Chondrocyte (in vitro differentiated cells): ENCODE measurements at regions not wholly inside any gene's neighbourhood (a gene's known extent, or its start where the extent isn't known, plus 50 kb on each side); places are given as distances from the start of the nearest gene placed in this dataset.
"Not testable (repeated sequence)": the region's sequence is repeated elsewhere in the genome, so short reads cannot be mapped to it uniquely, and the experiment has no call there.

Experiments
- DNase-seq: peaks from one replicate; pipeline ENCODE4 v3.0.0; 2021; ENCODE audit warnings: mixed read lengths, low spot score
- H3K27ac Mint-ChIP-seq: one replicate; pipeline ENCODE4 v1.8.0; 2021; ENCODE audit warnings: mild to moderate bottlenecking, moderate library complexity, mixed read lengths; ENCODE audit not compliant: unreplicated experiment
- H3K27me3 Mint-ChIP-seq: 2 replicates; pipeline ENCODE4 v1.8.0; 2021; ENCODE audit warnings: low read depth, mixed read lengths
- H3K36me3 Mint-ChIP-seq: 2 replicates; pipeline ENCODE4 v1.8.0; 2021; ENCODE audit warnings: low read depth, mixed read lengths
- H3K4me1 Mint-ChIP-seq: 2 replicates; pipeline ENCODE4 v1.8.0; 2021; ENCODE audit warnings: low read depth, mild to moderate bottlenecking, mixed read lengths
- H3K4me3 Mint-ChIP-seq: one replicate; pipeline ENCODE4 v1.8.0; 2021; ENCODE audit warnings: mild to moderate bottlenecking, moderate library complexity, mixed read lengths; ENCODE audit not compliant: unreplicated experiment
- H3K9me3 Mint-ChIP-seq: 2 replicates; pipeline ENCODE4 v1.8.0; 2021; ENCODE audit warnings: low read depth, mixed read lengths
- CTCF ChIP-seq: fragments of 200-600 bp; sonication (generic); IDR thresholded peaks from 2 replicates; pipeline ENCODE4 v1.5.0; 2021; ENCODE audit warnings: antibody characterized with exemption, mild to moderate bottlenecking, moderate library complexity

DNA sequence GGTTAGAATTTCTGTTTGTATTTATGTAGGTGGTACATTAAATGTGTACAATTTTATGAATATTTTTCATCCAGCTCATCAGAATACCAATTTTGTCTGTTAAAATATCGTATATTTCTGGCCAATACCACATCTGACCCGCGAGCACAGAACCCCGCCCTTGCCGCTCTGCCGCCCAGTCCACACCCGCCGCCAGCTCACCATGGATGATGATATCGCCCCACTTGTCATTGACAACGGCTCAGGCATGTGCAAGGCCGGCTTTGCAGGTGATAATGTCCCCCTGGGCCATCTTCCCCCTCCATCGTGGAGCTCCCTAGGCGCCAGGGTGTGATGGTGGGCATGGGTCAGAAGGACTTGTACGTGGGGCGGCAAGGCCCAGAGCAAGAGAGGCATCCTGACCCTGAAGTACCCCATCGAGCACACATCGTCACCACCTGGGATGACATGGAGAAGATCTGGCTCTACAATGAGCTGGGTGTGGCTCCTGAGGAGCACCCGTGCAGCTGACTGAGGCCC, 153.2 kb downstream of the CAVIN4 start:
- Mint-ChIP-seq H3K4me1 (no peaks in the 10 kb centered on the region), H3K27me3 (no peaks in the 10 kb centered on the region), H3K4me3 (no peak overlapping the region), H3K27ac (no peak overlapping the region), H3K9me3 (peaks cover 6% of the 10 kb centered on the region), H3K36me3 (no peaks in the 10 kb centered on the region)
- no peak for DNase-seq
- no peak for TF ChIP-seq CTCF

DNA sequence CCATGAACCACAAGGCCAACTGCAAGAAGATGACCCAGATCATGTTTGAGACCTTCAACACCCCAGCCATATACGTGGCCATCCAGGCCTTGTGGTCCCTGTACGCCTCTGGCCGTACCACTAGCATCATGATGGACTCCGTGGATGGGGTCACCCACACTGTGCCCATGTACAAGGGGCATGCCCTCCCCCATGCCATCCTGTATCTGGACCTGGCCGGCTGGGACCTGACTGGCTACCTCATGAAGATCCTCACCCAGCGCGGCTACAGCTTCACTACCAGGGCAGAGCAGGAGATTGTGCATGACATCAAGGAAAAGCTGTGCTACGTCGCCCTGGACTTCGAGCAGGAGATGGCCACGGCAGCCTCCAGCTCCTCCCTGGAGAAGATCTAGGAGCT, 153.7 kb downstream of the CAVIN4 start:
- Mint-ChIP-seq H3K4me1 (no peaks in the 10 kb centered on the region), H3K27me3 (no peaks in the 10 kb centered on the region), H3K4me3 (no peak overlapping the region), H3K27ac (no peak overlapping the region), H3K9me3 (peaks cover 6% of the 10 kb centered on the region), H3K36me3 (no peaks in the 10 kb centered on the region)
- DNase-seq = no peak
- no peak for TF ChIP-seq CTCF

DNA sequence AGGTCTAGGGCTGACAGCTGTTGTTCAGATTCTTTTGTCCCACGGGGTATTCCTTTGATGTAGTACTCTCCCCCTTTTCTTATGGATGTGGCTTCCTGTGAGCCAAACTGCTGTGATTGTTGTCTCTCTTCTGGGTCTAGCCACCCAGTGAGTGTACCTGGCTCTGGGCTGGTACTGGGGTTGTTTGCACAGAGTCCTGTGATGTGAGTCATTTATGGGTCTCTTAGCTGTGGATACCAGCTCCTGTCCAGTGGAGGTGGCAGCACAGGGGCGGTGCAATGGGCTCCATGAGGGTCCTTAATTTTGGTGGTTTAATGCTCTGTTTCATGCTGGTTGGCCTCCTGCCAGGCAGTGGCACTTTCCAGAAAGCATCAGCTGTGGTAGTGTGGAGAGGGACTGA, 161.3 kb downstream of the CAVIN4 start:
- peaks cover 22% of the 10 kb centered on the region for H3K9me3 Mint-ChIP-seq

GRCh38 chr9:100739666-100740065, 161.8 kb downstream of the CAVIN4 start:
- Mint-ChIP-seq H3K9me3 (peaks cover 26% of the 10 kb centered on the region), H3K36me3 (no peaks in the 10 kb centered on the region), H3K27ac (no peak overlapping the region), H3K4me1 (no peaks in the 10 kb centered on the region), H3K27me3 (no peaks in the 10 kb centered on the region), H3K4me3 (no peak overlapping the region)
- no peak for TF ChIP-seq CTCF
- no peak for DNase-seq

More for the DNA sequence above, 161.3 kb downstream of the CAVIN4 start:
- Mint-ChIP-seq H3K4me1 (no peaks in the 10 kb centered on the region), H3K27me3 (no peaks in the 10 kb centered on the region), H3K36me3 (no peaks in the 10 kb centered on the region), H3K4me3 (no peak overlapping the region), H3K27ac (no peak overlapping the region)
- no peak for TF ChIP-seq CTCF
- no peak for DNase-seq

GRCh38 chr9:100748930-100749329, 171.1 kb downstream of the CAVIN4 start:
- H3K4me1 Mint-ChIP-seq, H3K27ac Mint-ChIP-seq, H3K36me3 Mint-ChIP-seq, H3K27me3 Mint-ChIP-seq, H3K4me3 Mint-ChIP-seq, DNase-seq: not testable (repeated sequence)
- H3K9me3 Mint-ChIP-seq = peaks cover 30% of the 10 kb centered on the region

GRCh38 chr9:100756217-100756616, 178.3 kb downstream of the CAVIN4 start:
- H3K36me3 Mint-ChIP-seq = no peaks in the 10 kb centered on the region
- H3K9me3 Mint-ChIP-seq = no peaks in the 10 kb centered on the region
- no peak overlapping the region for H3K27ac Mint-ChIP-seq
- H3K4me3 Mint-ChIP-seq = no peak overlapping the region
- DNase-seq = no peak
- no peaks in the 10 kb centered on the region for H3K4me1 Mint-ChIP-seq
- no peak for TF ChIP-seq CTCF
- peaks cover 3% of the 10 kb centered on the region for H3K27me3 Mint-ChIP-seq
